Breast epithelium (tissue), 3 donors: ENCODE measurements at regions not wholly inside any gene's neighbourhood (a gene's known extent, or its start where the extent isn't known, plus 50 kb on each side); places are given as distances from the start of the nearest gene placed in this dataset.

Experiments
- POLR2A ChIP-seq: fragments of 450-650 bp; IDR thresholded peaks from one replicate; pipeline ENCODE4 v1.6.1; 2016; ENCODE audit warnings: antibody characterized with exemption, mild to moderate bottlenecking, moderate library complexity
- POLR2AphosphoS5 ChIP-seq, 3 donors: sonication (generic); formaldehyde crosslinking; IDR thresholded peaks; one replicate each; pipeline ENCODE4 v1.6.1; 2017; ENCODE audit warnings: antibody characterized with exemption in 3 of 3
- TF ChIP-seq, protein P1 (sequence below), 3 donors: fragments of 450-650 bp; IDR thresholded peaks; one replicate each; pipeline ENCODE4 v1.5.1; 2016 to 2017; ENCODE audit warnings: antibody characterized with exemption in 3 of 3, mild to moderate bottlenecking in 3 of 3, moderate library complexity in 3 of 3

DNA sequence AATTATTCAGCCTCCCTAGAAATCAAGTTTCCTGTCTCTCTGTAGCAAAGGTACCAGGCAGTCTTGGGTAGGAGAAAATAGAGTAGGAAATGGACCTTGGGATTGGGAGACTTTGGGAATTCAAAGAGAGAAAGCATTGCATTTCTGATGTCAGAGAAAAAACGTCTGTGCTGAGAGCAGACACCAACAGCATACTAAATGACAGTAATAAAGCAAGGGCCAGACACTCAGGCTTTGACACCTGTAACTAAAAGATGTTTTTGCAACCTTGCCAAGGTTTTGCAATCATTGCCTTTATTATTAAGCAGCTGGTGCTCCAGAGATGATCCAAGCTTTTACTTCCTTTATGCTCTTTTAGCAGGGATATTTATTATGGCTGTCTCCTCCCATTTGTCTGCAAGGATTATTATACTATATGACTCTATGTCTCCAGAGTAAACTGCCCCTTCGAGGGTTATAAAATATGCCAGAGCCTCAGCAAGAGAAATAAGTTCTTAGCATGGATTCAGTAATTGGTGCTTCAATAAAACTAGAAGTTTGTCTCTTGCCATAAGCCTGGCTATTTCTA is 85.2 kb upstream of the GRAMD1B start:
- TF ChIP-seq, protein P1, sequence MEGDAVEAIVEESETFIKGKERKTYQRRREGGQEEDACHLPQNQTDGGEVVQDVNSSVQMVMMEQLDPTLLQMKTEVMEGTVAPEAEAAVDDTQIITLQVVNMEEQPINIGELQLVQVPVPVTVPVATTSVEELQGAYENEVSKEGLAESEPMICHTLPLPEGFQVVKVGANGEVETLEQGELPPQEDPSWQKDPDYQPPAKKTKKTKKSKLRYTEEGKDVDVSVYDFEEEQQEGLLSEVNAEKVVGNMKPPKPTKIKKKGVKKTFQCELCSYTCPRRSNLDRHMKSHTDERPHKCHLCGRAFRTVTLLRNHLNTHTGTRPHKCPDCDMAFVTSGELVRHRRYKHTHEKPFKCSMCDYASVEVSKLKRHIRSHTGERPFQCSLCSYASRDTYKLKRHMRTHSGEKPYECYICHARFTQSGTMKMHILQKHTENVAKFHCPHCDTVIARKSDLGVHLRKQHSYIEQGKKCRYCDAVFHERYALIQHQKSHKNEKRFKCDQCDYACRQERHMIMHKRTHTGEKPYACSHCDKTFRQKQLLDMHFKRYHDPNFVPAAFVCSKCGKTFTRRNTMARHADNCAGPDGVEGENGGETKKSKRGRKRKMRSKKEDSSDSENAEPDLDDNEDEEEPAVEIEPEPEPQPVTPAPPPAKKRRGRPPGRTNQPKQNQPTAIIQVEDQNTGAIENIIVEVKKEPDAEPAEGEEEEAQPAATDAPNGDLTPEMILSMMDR (IDR thresholded peaks at IDR 0.05): no peak
- TF ChIP-seq POLR2A (no peak), POLR2AphosphoS5 (IDR thresholded peaks at IDR 0.05) (no peak)
